ENCODE measurements at regions not wholly inside any gene's neighbourhood (a gene's known extent, or its start where the extent isn't known, plus 50 kb on each side); places are given as distances from the start of the nearest gene placed in this dataset.

DNA sequence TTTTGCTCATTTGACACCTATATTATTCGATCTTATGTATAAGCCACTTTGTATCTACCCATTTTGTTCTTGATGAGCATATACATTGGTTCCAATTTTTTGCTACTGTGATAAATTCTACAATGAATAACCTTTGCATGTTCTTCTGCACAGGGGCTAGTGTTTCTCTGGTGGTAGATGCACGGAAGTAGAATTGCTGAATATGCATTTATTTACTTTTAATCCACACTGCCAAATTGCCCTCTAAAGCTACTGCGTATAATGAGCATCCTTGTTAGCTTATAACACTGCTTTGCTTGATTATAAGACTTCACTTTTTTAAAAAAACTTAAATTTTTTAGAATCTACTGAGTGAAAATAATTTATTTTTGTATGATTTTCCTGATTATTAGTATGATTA, 84.2 kb upstream of the PIAS1 start:
- Histone ChIP-seq H3F3A (ENCODE audit: control insufficient read depth, insufficient read depth) (no peaks in the 10 kb centered on the region), H3K9me3 (ENCODE audit: control insufficient read depth, insufficient read depth, low read length) (no peaks in the 10 kb centered on the region), H3K27ac (ENCODE audit: low read depth, low read length) (no peak overlapping the region), H3K36me3 (ENCODE audit: control insufficient read depth, low read length) (no peaks in the 10 kb centered on the region), H3K27me3 (ENCODE audit: control insufficient read depth, low read length) (peaks cover 27% of the 10 kb centered on the region), H4K20me1 (ENCODE audit: control insufficient read depth, insufficient read depth, low read depth, low read length) (no peaks in the 10 kb centered on the region), H3K79me2 (ENCODE audit: control insufficient read depth, low read length) (no peaks in the 10 kb centered on the region), H3K9me2 (replicated peaks; ENCODE audit: control insufficient read depth, low read length) (no peaks in the 10 kb centered on the region), H3K4me3 (ENCODE audit: low read length) (no peak overlapping the region), H3K4me2 (ENCODE audit: low read length) (no peak overlapping the region), H3K4me1 (ENCODE audit: control insufficient read depth, low read length) (peaks cover 13% of the 10 kb centered on the region)
- TF ChIP-seq EZH2phosphoT487 (IDR thresholded peaks at IDR 0.05; ENCODE audit: borderline replicate concordance, low read length) = no peak
- no peak for TF ChIP-seq CTCF (IDR thresholded peaks at IDR 0.05; ENCODE audit: low read depth, low read length, poor library complexity, severe bottlenecking)

- no peaks in the 10 kb centered on the region for H3K9me3 ChIP-seq (ENCODE audit: control insufficient read depth, insufficient read depth, low read length)
Measured at GRCh38 chr15:67972377-67972776, 81.7 kb upstream of the PIAS1 start.

GRCh38 chr15:67973846-67974245, 80.3 kb upstream of the PIAS1 start:
- Histone ChIP-seq H3K4me1 (ENCODE audit: control insufficient read depth, low read length) (peaks cover 2% of the 10 kb centered on the region; the same call in 1 of the 2 replicates), H3K36me3 (ENCODE audit: control insufficient read depth, low read length) (no peaks in the 10 kb centered on the region), H4K20me1 (ENCODE audit: control insufficient read depth, insufficient read depth, low read depth, low read length) (no peaks in the 10 kb centered on the region), H3K4me3 (ENCODE audit: low read length) (no peak overlapping the region), H3K9me2 (replicated peaks; ENCODE audit: control insufficient read depth, low read length) (no peaks in the 10 kb centered on the region), H3K27me3 (ENCODE audit: control insufficient read depth, low read length) (peaks cover 2% of the 10 kb centered on the region; the same call in 1 of the 2 replicates), H3K79me2 (ENCODE audit: control insufficient read depth, low read length) (no peaks in the 10 kb centered on the region), H3K27ac (ENCODE audit: low read depth, low read length) (no peak overlapping the region), H3F3A (ENCODE audit: control insufficient read depth, insufficient read depth) (no peaks in the 10 kb centered on the region), H3K9me3 (ENCODE audit: control insufficient read depth, insufficient read depth, low read length) (no peaks in the 10 kb centered on the region), H3K4me2 (ENCODE audit: low read length) (no peak overlapping the region)
- TF ChIP-seq CTCF (IDR thresholded peaks at IDR 0.05; ENCODE audit: low read depth, low read length, poor library complexity, severe bottlenecking) = no peak
- TF ChIP-seq EZH2phosphoT487 (IDR thresholded peaks at IDR 0.05; ENCODE audit: borderline replicate concordance, low read length) = no peak

More at GRCh38 chr15:67972377-67972776, 81.7 kb upstream of the PIAS1 start:
- Histone ChIP-seq H3F3A (ENCODE audit: control insufficient read depth, insufficient read depth) (no peaks in the 10 kb centered on the region), H3K4me2 (ENCODE audit: low read length) (no peak overlapping the region), H3K4me1 (ENCODE audit: control insufficient read depth, low read length) (peaks cover 13% of the 10 kb centered on the region), H3K36me3 (ENCODE audit: control insufficient read depth, low read length) (no peaks in the 10 kb centered on the region), H3K79me2 (ENCODE audit: control insufficient read depth, low read length) (no peaks in the 10 kb centered on the region), H4K20me1 (ENCODE audit: control insufficient read depth, insufficient read depth, low read depth, low read length) (no peaks in the 10 kb centered on the region), H3K27me3 (ENCODE audit: control insufficient read depth, low read length) (peaks cover 17% of the 10 kb centered on the region), H3K4me3 (ENCODE audit: low read length) (no peak overlapping the region), H3K27ac (ENCODE audit: low read depth, low read length) (no peak overlapping the region), H3K9me2 (replicated peaks; ENCODE audit: control insufficient read depth, low read length) (no peaks in the 10 kb centered on the region)
- TF ChIP-seq CTCF (IDR thresholded peaks at IDR 0.05; ENCODE audit: low read depth, low read length, poor library complexity, severe bottlenecking) (no peak), EZH2phosphoT487 (IDR thresholded peaks at IDR 0.05; ENCODE audit: borderline replicate concordance, low read length) (no peak)
